ENCODE measurements at regions not wholly inside any gene's neighbourhood (a gene's known extent, or its start where the extent isn't known, plus 50 kb on each side); places are given as distances from the start of the nearest gene placed in this dataset.

- TF ChIP-seq POLR2AphosphoS5 (IDR thresholded peaks at IDR 0.05; ENCODE audit: insufficient read depth, low read depth, low read length), result no peak
- TF ChIP-seq CTCF (IDR thresholded peaks at IDR 0.05; ENCODE audit: extremely low read depth in 1 of 2, insufficient read depth in 1 of 2, low read depth in 1 of 2, low read length in 2 of 2), result no peak
These were observed 2227.9 kb upstream of the PCDH20 start for GRCh38 chr13:63643543-63643942.

Data from endothelial cell of umbilical vein (primary cell).